ENCODE measurements at regions not wholly inside any gene's neighbourhood (a gene's known extent, or its start where the extent isn't known, plus 50 kb on each side); places are given as distances from the start of the nearest gene placed in this dataset.

- Histone ChIP-seq H2BK12ac (ENCODE audit: low read depth, low read length) (no peak overlapping the region), H3K36me3 (ENCODE audit: control insufficient read depth in 2 of 4, insufficient read depth in 4 of 4, low read length in 3 of 4) (no peaks in the 10 kb centered on the region; a peak in 1 of 8 replicates), H2BK120ac (replicated peaks; ENCODE audit: low read depth, low read length) (no peak overlapping the region), H3K14ac (ENCODE audit: insufficient read length) (no peak overlapping the region), H3K4me3 (ENCODE audit: extremely low read depth in 1 of 4, insufficient read depth in 2 of 4, low read depth in 3 of 4, low read length in 4 of 4) (no peak overlapping the region), H3K27me3 (replicated peaks in 1 of 4; ENCODE audit: control insufficient read depth in 3 of 4, extremely low read depth in 1 of 4, insufficient read depth in 3 of 4, low read length in 3 of 4) (no peaks in the 10 kb centered on the region), H3K4me1 (replicated peaks in 1 of 4; ENCODE audit: control insufficient read depth in 3 of 4, insufficient read depth in 4 of 4, low read length in 3 of 4) (no peaks in the 10 kb centered on the region), H4K8ac (ENCODE audit: extremely low read depth, insufficient read depth, low read length) (no peak overlapping the region), H4K91ac (replicated peaks; ENCODE audit: insufficient read length, low read length) (no peak overlapping the region), H2BK20ac (ENCODE audit: low read length) (no peak overlapping the region), H2AK5ac (ENCODE audit: low read depth, low read length) (no peak overlapping the region), H3K56ac (replicated peaks; ENCODE audit: insufficient read length, low read depth, low read length) (no peak overlapping the region), H3K79me2 (ENCODE audit: control insufficient read depth in 1 of 2, insufficient read depth in 2 of 2, low read length in 2 of 2) (no peaks in the 10 kb centered on the region), H3K27ac (ENCODE audit: low read depth, low read length) (no peak overlapping the region), H2BK15ac (ENCODE audit: low read length) (no peak overlapping the region), H3K4me2 (ENCODE audit: insufficient read depth in 1 of 2, low read depth in 2 of 2, low read length in 2 of 2) (no peak overlapping the region), H3K23me2 (ENCODE audit: low read depth, low read length) (no peaks in the 10 kb centered on the region), H4K20me1 (replicated peaks in 1 of 2; ENCODE audit: control insufficient read depth in 1 of 2, insufficient read depth in 2 of 2, low read length in 2 of 2) (no peaks in the 10 kb centered on the region), H2BK5ac (ENCODE audit: low read depth, low read length) (no peak overlapping the region), H3K9me3 (ENCODE audit: insufficient read depth in 2 of 2, low read depth in 1 of 2, low read length in 1 of 2) (no peaks in the 10 kb centered on the region), H3K9ac (replicated peaks in 1 of 4; ENCODE audit: extremely low read depth in 1 of 4, low read depth in 3 of 4, low read length in 3 of 4) (no peak overlapping the region), H3K79me1 (ENCODE audit: low read depth, low read length) (no peaks in the 10 kb centered on the region), H3K18ac (ENCODE audit: extremely low read depth, low read length) (no peak overlapping the region), H3K23ac (ENCODE audit: insufficient read length) (no peak overlapping the region), H3K4ac (replicated peaks; ENCODE audit: insufficient read length, low read depth, low read length) (no peak overlapping the region), H4K5ac (ENCODE audit: insufficient read length, low read depth, low read length) (no peak overlapping the region), H2AFZ (ENCODE audit: low read length) (no peak overlapping the region)
- DNase-seq (ENCODE audit: low read depth in 1 of 2, low spot score in 2 of 2) (peak in 1 of 2 experiments; percentile 7), FAIRE-seq (peak; percentile 79)
- POLR2A ChIA-PET (ENCODE audit: partially characterized antibody) = no interaction called here
- CTCF ChIA-PET (ENCODE audit: partially characterized antibody) = interaction anchor here (0.6 to 2.2 kb wide), 16 partner anchors 8 to 322 kb away, joined by 3 to 9 read pairs (median 3); no protein-coding TSS in a partner anchor
- WGBS, 2 experiments (ENCODE audit: extremely low coverage in 1 of 2, insufficient coverage in 1 of 2, insufficient read length in 1 of 2, insufficient replicate concordance in 2 of 2, low coverage in 1 of 2, low lambda C conversion rate in 2 of 2, missing lambda C conversion rate in 1 of 2) = 56% methylated on average over 3 of the region's 3 CpGs; no CpG with 5 or more reads in 1 of the 2 experiments
- TF ChIP-seq GTF2F1 (IDR thresholded peaks at IDR 0.05; ENCODE audit: borderline replicate concordance, low read depth, low read length) (no peak), JUN (IDR thresholded peaks at IDR 0.05; ENCODE audit: low read depth, low read length) (no peak), ZNF274 (IDR thresholded peaks at IDR 0.05; ENCODE audit: borderline replicate concordance, extremely low read depth, low read length) (no peak), SIN3A (conservative IDR thresholded peaks at IDR 0.05 in 1 of 2, IDR thresholded peaks at IDR 0.05 in 1 of 2; ENCODE audit: low read depth in 1 of 2, low read length in 2 of 2) (no peak), BCL11A (IDR thresholded peaks at IDR 0.05; ENCODE audit: low read depth in 2 of 2, low read length in 2 of 2) (no peak), KDM1A (IDR thresholded peaks at IDR 0.05; ENCODE audit: borderline replicate concordance, low read length) (no peak), RAD21 (IDR thresholded peaks at IDR 0.05 in 1 of 2, conservative IDR thresholded peaks at IDR 0.05 in 1 of 2; ENCODE audit: low read depth in 2 of 2, low read length in 2 of 2) (peak; percentile 60 to 70), CTBP2 (IDR thresholded peaks at IDR 0.05; ENCODE audit: borderline replicate concordance, insufficient read depth, insufficient read length, low read length) (no peak), SP4 (IDR thresholded peaks at IDR 0.05; ENCODE audit: low read length) (no peak)
- TF ChIP-seq, protein P1, sequence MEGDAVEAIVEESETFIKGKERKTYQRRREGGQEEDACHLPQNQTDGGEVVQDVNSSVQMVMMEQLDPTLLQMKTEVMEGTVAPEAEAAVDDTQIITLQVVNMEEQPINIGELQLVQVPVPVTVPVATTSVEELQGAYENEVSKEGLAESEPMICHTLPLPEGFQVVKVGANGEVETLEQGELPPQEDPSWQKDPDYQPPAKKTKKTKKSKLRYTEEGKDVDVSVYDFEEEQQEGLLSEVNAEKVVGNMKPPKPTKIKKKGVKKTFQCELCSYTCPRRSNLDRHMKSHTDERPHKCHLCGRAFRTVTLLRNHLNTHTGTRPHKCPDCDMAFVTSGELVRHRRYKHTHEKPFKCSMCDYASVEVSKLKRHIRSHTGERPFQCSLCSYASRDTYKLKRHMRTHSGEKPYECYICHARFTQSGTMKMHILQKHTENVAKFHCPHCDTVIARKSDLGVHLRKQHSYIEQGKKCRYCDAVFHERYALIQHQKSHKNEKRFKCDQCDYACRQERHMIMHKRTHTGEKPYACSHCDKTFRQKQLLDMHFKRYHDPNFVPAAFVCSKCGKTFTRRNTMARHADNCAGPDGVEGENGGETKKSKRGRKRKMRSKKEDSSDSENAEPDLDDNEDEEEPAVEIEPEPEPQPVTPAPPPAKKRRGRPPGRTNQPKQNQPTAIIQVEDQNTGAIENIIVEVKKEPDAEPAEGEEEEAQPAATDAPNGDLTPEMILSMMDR (IDR thresholded peaks at IDR 0.05; ENCODE audit: control extremely low read depth in 1 of 3, insufficient read depth in 1 of 3, low read depth in 1 of 3, low read length in 3 of 3) = peak; percentile 3 to 54 (median 52)
Observed at GRCh38 chr6:147774856-147775255, 266.4 kb downstream of the SAMD5 start.

All from H1 (cell line).